HepG2 (cell line): ENCODE measurements at regions not wholly inside any gene's neighbourhood (a gene's known extent, or its start where the extent isn't known, plus 50 kb on each side); places are given as distances from the start of the nearest gene placed in this dataset.

Experiments used
- CENPX ChIP-seq: sonication (generic); formaldehyde crosslinking; IDR thresholded peaks from 2 replicates; pipeline ENCODE4 v1.9.0; 2021; ENCODE audit warnings: mild to moderate bottlenecking, missing genetic modification reagents, moderate library complexity
- GMEB1 ChIP-seq: sonication (generic); formaldehyde crosslinking; IDR thresholded peaks from 2 replicates; pipeline ENCODE4 v1.5.1; 2020; ENCODE audit warnings: missing genetic modification reagents, mild to moderate bottlenecking, borderline replicate concordance
- RELA ChIP-seq: sonication (generic); formaldehyde crosslinking; IDR thresholded peaks from 2 replicates; pipeline ENCODE4 v1.4.0; 2020; ENCODE audit warnings: missing genetic modification reagents
- SALL1 ChIP-seq: sonication (generic); formaldehyde crosslinking; IDR thresholded peaks from 2 replicates; pipeline ENCODE4 v1.8.0; 2022; ENCODE audit warnings: mild to moderate bottlenecking, missing genetic modification reagents
- STAG1 ChIP-seq: sonication (generic); formaldehyde crosslinking; IDR thresholded peaks from 2 replicates; pipeline ENCODE4 v1.4.0; 2020; ENCODE audit warnings: missing genetic modification reagents
- ZNF143 ChIP-seq: sonication (generic); formaldehyde crosslinking; IDR thresholded peaks from 2 replicates; pipeline ENCODE4 v1.4.0; 2020; ENCODE audit warnings: missing genetic modification reagents
- TF ChIP-seq, protein P1 (sequence below): sonication (generic); formaldehyde crosslinking; IDR thresholded peaks from 2 replicates; pipeline ENCODE4 v1.4.0; 2020; ENCODE audit warnings: missing genetic modification reagents

DNA sequence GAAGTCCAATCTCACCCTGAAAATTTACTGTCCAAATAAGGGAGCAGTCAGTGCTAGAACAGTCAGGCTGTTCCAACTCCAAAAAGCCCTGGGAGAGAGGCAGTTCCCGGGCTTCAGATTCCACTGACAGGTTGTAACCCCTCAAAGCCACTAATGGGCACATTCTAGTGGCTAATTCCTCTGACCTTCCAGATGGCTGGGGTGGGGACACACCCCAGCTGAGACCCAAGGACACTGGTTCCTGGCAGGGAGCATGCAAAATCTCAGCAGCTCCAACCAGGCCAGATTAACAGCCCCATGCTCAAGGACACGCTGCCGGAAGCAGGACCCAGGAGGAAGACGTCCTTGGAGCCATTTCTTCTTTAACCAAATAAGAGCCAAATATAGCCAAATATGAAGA is 92.7 kb downstream of the RPL27A start:
- TF ChIP-seq STAG1 (CRISPR knock-in tag) (no peak), SALL1 (no peak), ZNF143 (CRISPR knock-in tag) (no peak), GMEB1 (CRISPR knock-in tag) (no peak), CENPX (no peak), RELA (CRISPR knock-in tag) (no peak)
- TF ChIP-seq, protein P1, sequence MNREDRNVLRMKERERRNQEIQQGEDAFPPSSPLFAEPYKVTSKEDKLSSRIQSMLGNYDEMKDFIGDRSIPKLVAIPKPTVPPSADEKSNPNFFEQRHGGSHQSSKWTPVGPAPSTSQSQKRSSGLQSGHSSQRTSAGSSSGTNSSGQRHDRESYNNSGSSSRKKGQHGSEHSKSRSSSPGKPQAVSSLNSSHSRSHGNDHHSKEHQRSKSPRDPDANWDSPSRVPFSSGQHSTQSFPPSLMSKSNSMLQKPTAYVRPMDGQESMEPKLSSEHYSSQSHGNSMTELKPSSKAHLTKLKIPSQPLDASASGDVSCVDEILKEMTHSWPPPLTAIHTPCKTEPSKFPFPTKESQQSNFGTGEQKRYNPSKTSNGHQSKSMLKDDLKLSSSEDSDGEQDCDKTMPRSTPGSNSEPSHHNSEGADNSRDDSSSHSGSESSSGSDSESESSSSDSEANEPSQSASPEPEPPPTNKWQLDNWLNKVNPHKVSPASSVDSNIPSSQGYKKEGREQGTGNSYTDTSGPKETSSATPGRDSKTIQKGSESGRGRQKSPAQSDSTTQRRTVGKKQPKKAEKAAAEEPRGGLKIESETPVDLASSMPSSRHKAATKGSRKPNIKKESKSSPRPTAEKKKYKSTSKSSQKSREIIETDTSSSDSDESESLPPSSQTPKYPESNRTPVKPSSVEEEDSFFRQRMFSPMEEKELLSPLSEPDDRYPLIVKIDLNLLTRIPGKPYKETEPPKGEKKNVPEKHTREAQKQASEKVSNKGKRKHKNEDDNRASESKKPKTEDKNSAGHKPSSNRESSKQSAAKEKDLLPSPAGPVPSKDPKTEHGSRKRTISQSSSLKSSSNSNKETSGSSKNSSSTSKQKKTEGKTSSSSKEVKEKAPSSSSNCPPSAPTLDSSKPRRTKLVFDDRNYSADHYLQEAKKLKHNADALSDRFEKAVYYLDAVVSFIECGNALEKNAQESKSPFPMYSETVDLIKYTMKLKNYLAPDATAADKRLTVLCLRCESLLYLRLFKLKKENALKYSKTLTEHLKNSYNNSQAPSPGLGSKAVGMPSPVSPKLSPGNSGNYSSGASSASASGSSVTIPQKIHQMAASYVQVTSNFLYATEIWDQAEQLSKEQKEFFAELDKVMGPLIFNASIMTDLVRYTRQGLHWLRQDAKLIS: no peak
